Dendritic cell treated with granulocyte-macrophage colony-stimulating factor and Interleukin-4, amounts not matched to agents 40 ng/mL and 50 ng/mL, for 4 days (primary cell): ENCODE measurements at regions not wholly inside any gene's neighbourhood (a gene's known extent, or its start where the extent isn't known, plus 50 kb on each side); places are given as distances from the start of the nearest gene placed in this dataset.

Experiments
- H3K27ac Mint-ChIP-seq: one replicate; pipeline ENCODE4 v1.8.0; 2022; ENCODE audit warnings: mild to moderate bottlenecking, mixed read lengths
- H3K27me3 Mint-ChIP-seq: one replicate; pipeline ENCODE4 v1.8.0; 2022; ENCODE audit warnings: mild to moderate bottlenecking, mixed read lengths
- H3K36me3 Mint-ChIP-seq: one replicate; pipeline ENCODE4 v1.8.0; 2022; ENCODE audit warnings: low read depth, mixed read lengths
- H3K4me1 Mint-ChIP-seq: one replicate; pipeline ENCODE4 v1.8.0; 2022; ENCODE audit warnings: low read depth, mixed read lengths
- H3K4me3 Mint-ChIP-seq: one replicate; pipeline ENCODE4 v1.8.0; 2022; ENCODE audit warnings: mild to moderate bottlenecking, moderate library complexity, mixed read lengths
- H3K9me3 Mint-ChIP-seq: one replicate; pipeline ENCODE4 v1.8.0; 2022; ENCODE audit warnings: mixed read lengths
- intact Hi-C: fragments of 100-400 bp; cut with micrococcal nuclease; formaldehyde crosslinking; loops from one replicate; pipeline ENCODE4 v1.15.0; 2022

DNA sequence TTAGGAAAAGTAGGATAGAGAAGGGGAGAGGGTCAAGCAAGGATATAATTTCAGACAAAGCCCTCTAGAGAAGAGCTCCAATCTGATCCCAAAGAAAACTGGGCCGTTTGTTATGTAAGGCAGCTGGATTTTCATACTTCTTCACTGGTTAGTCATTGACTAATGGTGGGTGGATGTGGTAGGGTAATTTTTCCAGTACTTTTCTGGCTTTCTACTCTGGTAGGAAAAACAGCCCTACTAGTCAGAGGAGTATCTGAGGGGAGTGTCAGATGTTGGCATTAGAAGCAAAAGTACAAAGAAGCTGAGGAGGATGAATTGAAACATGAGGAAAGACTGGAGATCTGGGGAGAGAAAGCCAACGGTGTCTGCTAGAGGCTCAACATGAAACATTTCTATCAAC lies 145.3 kb downstream of the TNFSF18 start:
- Mint-ChIP-seq H3K27me3 (no peaks in the 10 kb centered on the region), H3K36me3 (no peaks in the 10 kb centered on the region), H3K27ac (no peak overlapping the region), H3K4me3 (no peak overlapping the region), H3K9me3 (no peaks in the 10 kb centered on the region), H3K4me1 (peaks cover 16% of the 10 kb centered on the region)
- intact Hi-C loops = no loop called here

- Mint-ChIP-seq H3K9me3 (no peaks in the 10 kb centered on the region), H3K4me1 (peaks cover 5% of the 10 kb centered on the region), H3K4me3 (no peak overlapping the region), H3K27ac (no peak overlapping the region), H3K27me3 (no peaks in the 10 kb centered on the region), H3K36me3 (no peaks in the 10 kb centered on the region)
- intact Hi-C loops = no loop called here
Measured at GRCh38 chr1:172906778-172907592, 143.8 kb downstream of the TNFSF18 start.

DNA sequence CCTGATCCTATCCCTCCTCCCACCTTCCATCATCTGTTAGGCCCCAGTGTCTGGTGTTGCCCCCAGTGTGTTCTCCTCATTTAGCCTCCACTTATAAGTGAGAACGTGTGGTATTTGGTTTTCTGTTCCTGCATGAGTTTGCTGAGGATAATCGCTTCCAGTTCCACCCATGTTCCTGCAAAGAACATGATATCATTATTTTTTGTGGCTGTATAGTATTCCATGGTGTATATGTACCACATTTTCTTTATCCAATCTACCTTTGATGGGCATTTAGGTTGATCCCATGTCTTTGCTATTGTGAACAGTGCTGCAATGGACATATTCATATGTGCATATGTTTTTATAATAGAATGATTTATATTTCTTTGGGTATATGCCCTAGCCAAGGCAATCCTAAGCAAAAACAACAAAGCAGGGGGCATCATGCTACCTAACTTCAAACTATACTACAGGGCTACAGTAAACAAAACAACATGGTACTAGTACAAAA lies 142.9 kb downstream of the TNFSF18 start:
- H3K36me3 Mint-ChIP-seq = peaks cover 3% of the 10 kb centered on the region
- H3K4me3 Mint-ChIP-seq = no peak overlapping the region
- intact Hi-C loops = no loop called here
- H3K9me3 Mint-ChIP-seq = peaks cover 6% of the 10 kb centered on the region
- H3K27ac Mint-ChIP-seq = no peak overlapping the region
- peaks cover 5% of the 10 kb centered on the region for H3K4me1 Mint-ChIP-seq
- peaks cover 2% of the 10 kb centered on the region for H3K27me3 Mint-ChIP-seq

DNA sequence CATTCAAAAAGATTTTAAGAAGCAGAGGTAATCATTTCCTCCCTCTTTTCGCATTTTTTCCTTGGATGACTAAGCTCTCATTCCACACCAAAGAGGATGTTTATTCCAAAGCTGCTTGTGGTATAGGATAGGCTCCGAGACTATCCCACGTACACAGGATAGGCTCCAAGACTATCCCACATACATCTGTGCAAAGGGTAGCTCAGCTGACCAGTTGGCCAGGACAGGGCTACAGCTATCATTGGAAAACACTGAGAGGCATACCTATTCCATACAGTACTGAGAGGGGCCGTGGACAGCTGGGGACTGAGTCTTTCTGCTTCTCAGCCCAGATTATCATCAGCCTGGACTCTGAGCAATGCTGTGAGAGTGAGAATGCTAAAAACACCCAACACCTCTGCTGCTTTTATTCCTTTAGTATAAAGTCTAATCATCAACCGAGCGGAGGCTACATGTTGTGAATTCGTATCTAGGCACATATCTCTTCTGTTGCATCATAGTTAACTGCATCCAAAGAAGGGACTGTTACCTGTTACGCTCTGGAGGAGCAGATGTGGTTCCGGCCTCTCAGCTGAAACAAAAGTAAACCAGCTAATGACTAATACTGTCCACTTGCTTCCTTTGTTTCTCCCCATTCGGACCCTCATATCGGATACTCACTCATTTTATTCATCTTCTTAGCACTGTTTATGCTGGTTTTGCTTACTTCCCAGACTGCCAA lies 141.0 kb downstream of the TNFSF18 start:
- intact Hi-C loops = no loop called here
- peaks cover 5% of the 10 kb centered on the region for H3K36me3 Mint-ChIP-seq
- no peak overlapping the region for H3K4me3 Mint-ChIP-seq
- H3K27me3 Mint-ChIP-seq = peaks cover 6% of the 10 kb centered on the region
- H3K27ac Mint-ChIP-seq = no peak overlapping the region
- peaks cover 5% of the 10 kb centered on the region for H3K4me1 Mint-ChIP-seq
- H3K9me3 Mint-ChIP-seq = peaks cover 15% of the 10 kb centered on the region

GRCh38 chr1:172912765-172913260 lies 137.9 kb downstream of the TNFSF18 start:
- intact Hi-C loops = no loop called here
- H3K27me3 Mint-ChIP-seq = peaks cover 6% of the 10 kb centered on the region
- H3K4me1 Mint-ChIP-seq = peaks cover 5% of the 10 kb centered on the region
- H3K9me3 Mint-ChIP-seq = peaks cover 15% of the 10 kb centered on the region
- no peak overlapping the region for H3K27ac Mint-ChIP-seq
- no peak overlapping the region for H3K4me3 Mint-ChIP-seq
- peaks cover 5% of the 10 kb centered on the region for H3K36me3 Mint-ChIP-seq

DNA sequence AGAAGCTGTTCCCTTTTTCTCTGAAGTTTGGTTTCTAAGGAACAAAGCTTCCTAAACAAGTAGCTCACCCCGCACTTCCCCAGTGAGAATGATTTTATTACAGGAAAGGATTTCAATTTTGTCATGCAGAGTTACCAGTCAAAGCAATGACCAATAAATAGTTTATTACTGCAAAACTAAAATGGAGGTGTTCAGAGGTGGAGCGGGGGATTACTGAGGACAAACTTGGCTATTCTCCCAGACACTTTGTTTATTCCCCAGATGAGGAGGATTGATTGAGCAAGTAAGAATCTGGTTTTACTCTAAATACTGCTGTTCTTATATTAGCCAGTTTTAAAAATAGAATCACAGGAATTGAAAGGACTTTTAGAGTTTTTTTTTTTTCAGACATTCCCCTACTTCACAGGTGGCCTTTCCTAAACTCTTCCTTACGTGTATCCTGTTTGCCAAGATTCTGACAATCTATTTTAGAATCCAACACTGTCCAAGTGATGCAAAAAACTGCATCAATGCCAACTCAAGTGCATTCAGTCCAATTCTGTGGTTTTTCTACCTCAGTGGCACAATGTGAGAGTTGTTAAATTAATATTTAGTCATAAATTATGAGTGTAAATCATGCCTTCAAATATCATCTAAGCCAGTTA lies 136.1 kb downstream of the TNFSF18 start:
- Mint-ChIP-seq H3K27ac (no peak overlapping the region), H3K27me3 (peaks cover 6% of the 10 kb centered on the region), H3K9me3 (peaks cover 15% of the 10 kb centered on the region), H3K4me1 (peaks cover 5% of the 10 kb centered on the region), H3K4me3 (no peak overlapping the region), H3K36me3 (peaks cover 5% of the 10 kb centered on the region)
- intact Hi-C loops = no loop called here

- intact Hi-C loops = no loop called here
- Mint-ChIP-seq H3K36me3 (peaks cover 5% of the 10 kb centered on the region), H3K4me3 (no peak overlapping the region), H3K27me3 (peaks cover 6% of the 10 kb centered on the region), H3K9me3 (peaks cover 15% of the 10 kb centered on the region), H3K27ac (no peak overlapping the region), H3K4me1 (peaks cover 5% of the 10 kb centered on the region)
Measured at GRCh38 chr1:172915271-172915670, 135.5 kb downstream of the TNFSF18 start.

- Mint-ChIP-seq H3K36me3 (peaks cover 5% of the 10 kb centered on the region), H3K9me3 (peaks cover 15% of the 10 kb centered on the region), H3K27me3 (peaks cover 6% of the 10 kb centered on the region), H3K4me3 (no peak overlapping the region), H3K27ac (no peak overlapping the region), H3K4me1 (peaks cover 5% of the 10 kb centered on the region)
- intact Hi-C loops = no loop called here
Measured at GRCh38 chr1:172916116-172916515, 134.6 kb downstream of the TNFSF18 start.

- Mint-ChIP-seq H3K9me3 (peaks cover 8% of the 10 kb centered on the region), H3K4me3 (no peak overlapping the region), H3K4me1 (peaks cover 5% of the 10 kb centered on the region), H3K36me3 (peaks cover 1% of the 10 kb centered on the region), H3K27me3 (peaks cover 3% of the 10 kb centered on the region), H3K27ac (no peak overlapping the region)
- intact Hi-C loops = no loop called here
Measured at GRCh38 chr1:172917972-172918371, 132.8 kb downstream of the TNFSF18 start.

GRCh38 chr1:172918478-172918877 lies 132.3 kb downstream of the TNFSF18 start:
- no peak overlapping the region for H3K27ac Mint-ChIP-seq
- H3K4me3 Mint-ChIP-seq = no peak overlapping the region
- intact Hi-C loops = no loop called here
- no peaks in the 10 kb centered on the region for H3K36me3 Mint-ChIP-seq
- peaks cover 3% of the 10 kb centered on the region for H3K9me3 Mint-ChIP-seq
- peaks cover 1% of the 10 kb centered on the region for H3K27me3 Mint-ChIP-seq
- peaks cover 5% of the 10 kb centered on the region for H3K4me1 Mint-ChIP-seq

GRCh38 chr1:172926070-172926469 lies 124.7 kb downstream of the TNFSF18 start:
- Mint-ChIP-seq H3K27ac (no peak overlapping the region), H3K36me3 (no peaks in the 10 kb centered on the region)
- intact Hi-C loops = no loop called here

DNA sequence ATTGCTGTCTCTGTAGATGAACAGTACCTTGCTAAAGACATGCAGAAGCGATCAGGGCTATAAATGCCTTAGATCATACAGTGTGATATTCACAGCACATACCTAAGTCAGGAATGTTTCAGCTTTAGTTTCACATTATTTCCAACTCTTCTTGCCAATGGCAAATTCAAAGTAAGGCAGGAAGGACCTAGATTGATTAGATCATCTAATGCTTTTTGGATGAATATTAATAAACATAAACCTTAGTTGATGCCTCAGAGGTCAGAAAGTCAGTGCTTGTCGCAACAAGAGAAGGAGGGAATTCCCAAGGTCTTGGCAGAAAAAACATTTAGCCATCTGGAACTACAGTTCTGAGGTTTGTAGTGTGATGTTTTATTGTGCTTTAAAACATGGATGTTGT lies 122.3 kb downstream of the TNFSF18 start:
- H3K27ac Mint-ChIP-seq = no peak overlapping the region
- peaks cover 8% of the 10 kb centered on the region for H3K4me1 Mint-ChIP-seq
- H3K27me3 Mint-ChIP-seq = no peaks in the 10 kb centered on the region
- intact Hi-C loops = no loop called here
- H3K9me3 Mint-ChIP-seq = no peaks in the 10 kb centered on the region
- H3K36me3 Mint-ChIP-seq = no peaks in the 10 kb centered on the region
- H3K4me3 Mint-ChIP-seq = no peak overlapping the region

More at GRCh38 chr1:172926070-172926469, 124.7 kb downstream of the TNFSF18 start:
- Mint-ChIP-seq H3K27me3 (no peaks in the 10 kb centered on the region), H3K9me3 (no peaks in the 10 kb centered on the region), H3K4me3 (no peak overlapping the region), H3K4me1 (no peaks in the 10 kb centered on the region)

DNA sequence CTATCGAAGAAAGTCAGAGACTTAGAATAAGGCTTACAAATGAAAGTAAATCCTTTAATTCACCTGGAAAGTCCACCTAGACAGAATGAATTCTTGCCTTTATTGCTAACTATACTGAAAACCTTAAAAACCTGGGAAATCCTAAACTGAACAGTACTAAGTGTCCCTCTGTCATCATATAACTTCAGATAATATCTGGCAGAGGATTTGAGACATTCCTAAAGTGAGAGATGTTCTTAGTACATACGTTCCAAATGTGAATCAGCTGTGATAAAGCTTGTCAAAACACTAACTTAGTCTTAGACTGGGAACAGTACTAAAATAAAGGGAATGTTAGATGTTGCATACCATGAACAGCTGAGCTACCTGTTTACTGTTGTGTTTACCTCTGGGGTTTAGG lies 121.7 kb downstream of the TNFSF18 start:
- no peaks in the 10 kb centered on the region for H3K36me3 Mint-ChIP-seq
- no peak overlapping the region for H3K27ac Mint-ChIP-seq
- H3K27me3 Mint-ChIP-seq = no peaks in the 10 kb centered on the region
- intact Hi-C loops = no loop called here
- no peak overlapping the region for H3K4me3 Mint-ChIP-seq
- peaks cover 13% of the 10 kb centered on the region for H3K4me1 Mint-ChIP-seq
- no peaks in the 10 kb centered on the region for H3K9me3 Mint-ChIP-seq

GRCh38 chr1:172930142-172930541 lies 120.6 kb downstream of the TNFSF18 start:
- intact Hi-C loops = no loop called here
- no peaks in the 10 kb centered on the region for H3K9me3 Mint-ChIP-seq
- H3K4me3 Mint-ChIP-seq = no peak overlapping the region
- H3K27me3 Mint-ChIP-seq = no peaks in the 10 kb centered on the region
- H3K36me3 Mint-ChIP-seq = no peaks in the 10 kb centered on the region
- peaks cover 25% of the 10 kb centered on the region for H3K4me1 Mint-ChIP-seq
- no peak overlapping the region for H3K27ac Mint-ChIP-seq
